ENCODE measurements at regions not wholly inside any gene's neighbourhood (a gene's known extent, or its start where the extent isn't known, plus 50 kb on each side); places are given as distances from the start of the nearest gene placed in this dataset.

DNA sequence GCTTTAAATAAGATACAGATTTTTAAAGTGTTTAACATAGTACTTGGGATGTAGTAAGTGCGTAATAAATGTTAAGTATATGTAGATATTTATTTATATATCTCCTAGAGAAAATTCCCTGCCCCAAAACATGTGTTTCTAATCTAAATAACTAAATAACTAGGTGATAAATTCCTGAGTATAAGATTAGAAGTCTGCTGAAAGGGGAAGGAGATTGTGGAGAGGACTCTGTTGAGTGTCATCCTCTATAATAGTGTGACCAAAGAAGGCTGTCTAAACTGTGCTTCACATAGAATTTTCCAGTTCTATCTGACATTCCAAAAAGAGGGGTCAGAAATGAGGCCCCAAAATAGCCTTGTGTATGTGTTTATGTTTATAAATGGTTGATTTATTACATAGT, 590.5 kb upstream of the ADAMTS5 start:
- peaks cover 17% of the 10 kb centered on the region for H3K9me3 Mint-ChIP-seq
- peaks cover 13% of the 10 kb centered on the region for H3K36me3 Mint-ChIP-seq (ENCODE audit: low read depth)
- ATAC-seq (no peak), DNase-seq (ENCODE audit: low spot score) (no peak)
- Histone ChIP-seq H3K27ac (ENCODE audit: low read depth) (no peak overlapping the region), H3K4me1 (ENCODE audit: insufficient read depth) (0 out of 2 replicates have a peak, but pooled peaks cover 4% of the 10 kb centered on the region), H3K27me3 (ENCODE audit: insufficient read depth) (no peaks in the 10 kb centered on the region), H3F3A (replicated peaks; ENCODE audit: low read depth) (no peaks in the 10 kb centered on the region), H3K36me3 (ENCODE audit: insufficient read depth) (no peaks in the 10 kb centered on the region), H3K79me2 (replicated peaks; ENCODE audit: insufficient read depth) (no peaks in the 10 kb centered on the region), H3K9me2 (ENCODE audit: insufficient read depth) (no peaks in the 10 kb centered on the region), H3K4me2 (no peak overlapping the region), H2AFZ (no peak overlapping the region), H4K20me1 (replicated peaks; ENCODE audit: insufficient read depth) (no peaks in the 10 kb centered on the region), H3K4me3 (no peak overlapping the region)
- no peaks in the 10 kb centered on the region for H3K27me3 Mint-ChIP-seq (ENCODE audit: insufficient read depth, low read depth, poor library complexity)
- no peak overlapping the region for H3K4me3 Mint-ChIP-seq
- no peak overlapping the region for H3K27ac Mint-ChIP-seq
- peaks cover 6% of the 10 kb centered on the region; the same call in 2 of the 3 replicates for H3K4me1 Mint-ChIP-seq
- TF ChIP-seq, protein P1, sequence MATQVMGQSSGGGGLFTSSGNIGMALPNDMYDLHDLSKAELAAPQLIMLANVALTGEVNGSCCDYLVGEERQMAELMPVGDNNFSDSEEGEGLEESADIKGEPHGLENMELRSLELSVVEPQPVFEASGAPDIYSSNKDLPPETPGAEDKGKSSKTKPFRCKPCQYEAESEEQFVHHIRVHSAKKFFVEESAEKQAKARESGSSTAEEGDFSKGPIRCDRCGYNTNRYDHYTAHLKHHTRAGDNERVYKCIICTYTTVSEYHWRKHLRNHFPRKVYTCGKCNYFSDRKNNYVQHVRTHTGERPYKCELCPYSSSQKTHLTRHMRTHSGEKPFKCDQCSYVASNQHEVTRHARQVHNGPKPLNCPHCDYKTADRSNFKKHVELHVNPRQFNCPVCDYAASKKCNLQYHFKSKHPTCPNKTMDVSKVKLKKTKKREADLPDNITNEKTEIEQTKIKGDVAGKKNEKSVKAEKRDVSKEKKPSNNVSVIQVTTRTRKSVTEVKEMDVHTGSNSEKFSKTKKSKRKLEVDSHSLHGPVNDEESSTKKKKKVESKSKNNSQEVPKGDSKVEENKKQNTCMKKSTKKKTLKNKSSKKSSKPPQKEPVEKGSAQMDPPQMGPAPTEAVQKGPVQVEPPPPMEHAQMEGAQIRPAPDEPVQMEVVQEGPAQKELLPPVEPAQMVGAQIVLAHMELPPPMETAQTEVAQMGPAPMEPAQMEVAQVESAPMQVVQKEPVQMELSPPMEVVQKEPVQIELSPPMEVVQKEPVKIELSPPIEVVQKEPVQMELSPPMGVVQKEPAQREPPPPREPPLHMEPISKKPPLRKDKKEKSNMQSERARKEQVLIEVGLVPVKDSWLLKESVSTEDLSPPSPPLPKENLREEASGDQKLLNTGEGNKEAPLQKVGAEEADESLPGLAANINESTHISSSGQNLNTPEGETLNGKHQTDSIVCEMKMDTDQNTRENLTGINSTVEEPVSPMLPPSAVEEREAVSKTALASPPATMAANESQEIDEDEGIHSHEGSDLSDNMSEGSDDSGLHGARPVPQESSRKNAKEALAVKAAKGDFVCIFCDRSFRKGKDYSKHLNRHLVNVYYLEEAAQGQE (IDR thresholded peaks at IDR 0.05; ENCODE audit: unreplicated experiment), result no peak
- TF ChIP-seq NANOG (IDR thresholded peaks at IDR 0.05; ENCODE audit: borderline replicate concordance) (no peak), ZNF331 (CRISPR knock-in tag; IDR thresholded peaks at IDR 0.05; ENCODE audit: low read depth) (no peak), STAT1 (IDR thresholded peaks at IDR 0.05; ENCODE audit: unreplicated experiment) (no peak), JUNB (IDR thresholded peaks at IDR 0.05; ENCODE audit: unreplicated experiment) (no peak), ZNF114 (CRISPR knock-in tag; IDR thresholded peaks at IDR 0.05) (no peak), CREB1 (CRISPR knock-in tag; IDR thresholded peaks at IDR 0.05; ENCODE audit: low read depth) (no peak), EZH2 (IDR thresholded peaks at IDR 0.05; ENCODE audit: low read depth, unreplicated experiment) (no peak), EZH2phosphoT487 (IDR thresholded peaks at IDR 0.05; ENCODE audit: unreplicated experiment) (no peak), POLR2AphosphoS5 (IDR thresholded peaks at IDR 0.05; ENCODE audit: low read depth) (no peak)
- TF ChIP-seq, protein P2, sequence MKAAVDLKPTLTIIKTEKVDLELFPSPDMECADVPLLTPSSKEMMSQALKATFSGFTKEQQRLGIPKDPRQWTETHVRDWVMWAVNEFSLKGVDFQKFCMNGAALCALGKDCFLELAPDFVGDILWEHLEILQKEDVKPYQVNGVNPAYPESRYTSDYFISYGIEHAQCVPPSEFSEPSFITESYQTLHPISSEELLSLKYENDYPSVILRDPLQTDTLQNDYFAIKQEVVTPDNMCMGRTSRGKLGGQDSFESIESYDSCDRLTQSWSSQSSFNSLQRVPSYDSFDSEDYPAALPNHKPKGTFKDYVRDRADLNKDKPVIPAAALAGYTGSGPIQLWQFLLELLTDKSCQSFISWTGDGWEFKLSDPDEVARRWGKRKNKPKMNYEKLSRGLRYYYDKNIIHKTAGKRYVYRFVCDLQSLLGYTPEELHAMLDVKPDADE (IDR thresholded peaks at IDR 0.05), result no peak
- TF ChIP-seq, protein P3, sequence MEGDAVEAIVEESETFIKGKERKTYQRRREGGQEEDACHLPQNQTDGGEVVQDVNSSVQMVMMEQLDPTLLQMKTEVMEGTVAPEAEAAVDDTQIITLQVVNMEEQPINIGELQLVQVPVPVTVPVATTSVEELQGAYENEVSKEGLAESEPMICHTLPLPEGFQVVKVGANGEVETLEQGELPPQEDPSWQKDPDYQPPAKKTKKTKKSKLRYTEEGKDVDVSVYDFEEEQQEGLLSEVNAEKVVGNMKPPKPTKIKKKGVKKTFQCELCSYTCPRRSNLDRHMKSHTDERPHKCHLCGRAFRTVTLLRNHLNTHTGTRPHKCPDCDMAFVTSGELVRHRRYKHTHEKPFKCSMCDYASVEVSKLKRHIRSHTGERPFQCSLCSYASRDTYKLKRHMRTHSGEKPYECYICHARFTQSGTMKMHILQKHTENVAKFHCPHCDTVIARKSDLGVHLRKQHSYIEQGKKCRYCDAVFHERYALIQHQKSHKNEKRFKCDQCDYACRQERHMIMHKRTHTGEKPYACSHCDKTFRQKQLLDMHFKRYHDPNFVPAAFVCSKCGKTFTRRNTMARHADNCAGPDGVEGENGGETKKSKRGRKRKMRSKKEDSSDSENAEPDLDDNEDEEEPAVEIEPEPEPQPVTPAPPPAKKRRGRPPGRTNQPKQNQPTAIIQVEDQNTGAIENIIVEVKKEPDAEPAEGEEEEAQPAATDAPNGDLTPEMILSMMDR (conservative IDR thresholded peaks at IDR 0.05; ENCODE audit: low read depth in 2 of 2), result no peak
- TF ChIP-seq, protein P4, sequence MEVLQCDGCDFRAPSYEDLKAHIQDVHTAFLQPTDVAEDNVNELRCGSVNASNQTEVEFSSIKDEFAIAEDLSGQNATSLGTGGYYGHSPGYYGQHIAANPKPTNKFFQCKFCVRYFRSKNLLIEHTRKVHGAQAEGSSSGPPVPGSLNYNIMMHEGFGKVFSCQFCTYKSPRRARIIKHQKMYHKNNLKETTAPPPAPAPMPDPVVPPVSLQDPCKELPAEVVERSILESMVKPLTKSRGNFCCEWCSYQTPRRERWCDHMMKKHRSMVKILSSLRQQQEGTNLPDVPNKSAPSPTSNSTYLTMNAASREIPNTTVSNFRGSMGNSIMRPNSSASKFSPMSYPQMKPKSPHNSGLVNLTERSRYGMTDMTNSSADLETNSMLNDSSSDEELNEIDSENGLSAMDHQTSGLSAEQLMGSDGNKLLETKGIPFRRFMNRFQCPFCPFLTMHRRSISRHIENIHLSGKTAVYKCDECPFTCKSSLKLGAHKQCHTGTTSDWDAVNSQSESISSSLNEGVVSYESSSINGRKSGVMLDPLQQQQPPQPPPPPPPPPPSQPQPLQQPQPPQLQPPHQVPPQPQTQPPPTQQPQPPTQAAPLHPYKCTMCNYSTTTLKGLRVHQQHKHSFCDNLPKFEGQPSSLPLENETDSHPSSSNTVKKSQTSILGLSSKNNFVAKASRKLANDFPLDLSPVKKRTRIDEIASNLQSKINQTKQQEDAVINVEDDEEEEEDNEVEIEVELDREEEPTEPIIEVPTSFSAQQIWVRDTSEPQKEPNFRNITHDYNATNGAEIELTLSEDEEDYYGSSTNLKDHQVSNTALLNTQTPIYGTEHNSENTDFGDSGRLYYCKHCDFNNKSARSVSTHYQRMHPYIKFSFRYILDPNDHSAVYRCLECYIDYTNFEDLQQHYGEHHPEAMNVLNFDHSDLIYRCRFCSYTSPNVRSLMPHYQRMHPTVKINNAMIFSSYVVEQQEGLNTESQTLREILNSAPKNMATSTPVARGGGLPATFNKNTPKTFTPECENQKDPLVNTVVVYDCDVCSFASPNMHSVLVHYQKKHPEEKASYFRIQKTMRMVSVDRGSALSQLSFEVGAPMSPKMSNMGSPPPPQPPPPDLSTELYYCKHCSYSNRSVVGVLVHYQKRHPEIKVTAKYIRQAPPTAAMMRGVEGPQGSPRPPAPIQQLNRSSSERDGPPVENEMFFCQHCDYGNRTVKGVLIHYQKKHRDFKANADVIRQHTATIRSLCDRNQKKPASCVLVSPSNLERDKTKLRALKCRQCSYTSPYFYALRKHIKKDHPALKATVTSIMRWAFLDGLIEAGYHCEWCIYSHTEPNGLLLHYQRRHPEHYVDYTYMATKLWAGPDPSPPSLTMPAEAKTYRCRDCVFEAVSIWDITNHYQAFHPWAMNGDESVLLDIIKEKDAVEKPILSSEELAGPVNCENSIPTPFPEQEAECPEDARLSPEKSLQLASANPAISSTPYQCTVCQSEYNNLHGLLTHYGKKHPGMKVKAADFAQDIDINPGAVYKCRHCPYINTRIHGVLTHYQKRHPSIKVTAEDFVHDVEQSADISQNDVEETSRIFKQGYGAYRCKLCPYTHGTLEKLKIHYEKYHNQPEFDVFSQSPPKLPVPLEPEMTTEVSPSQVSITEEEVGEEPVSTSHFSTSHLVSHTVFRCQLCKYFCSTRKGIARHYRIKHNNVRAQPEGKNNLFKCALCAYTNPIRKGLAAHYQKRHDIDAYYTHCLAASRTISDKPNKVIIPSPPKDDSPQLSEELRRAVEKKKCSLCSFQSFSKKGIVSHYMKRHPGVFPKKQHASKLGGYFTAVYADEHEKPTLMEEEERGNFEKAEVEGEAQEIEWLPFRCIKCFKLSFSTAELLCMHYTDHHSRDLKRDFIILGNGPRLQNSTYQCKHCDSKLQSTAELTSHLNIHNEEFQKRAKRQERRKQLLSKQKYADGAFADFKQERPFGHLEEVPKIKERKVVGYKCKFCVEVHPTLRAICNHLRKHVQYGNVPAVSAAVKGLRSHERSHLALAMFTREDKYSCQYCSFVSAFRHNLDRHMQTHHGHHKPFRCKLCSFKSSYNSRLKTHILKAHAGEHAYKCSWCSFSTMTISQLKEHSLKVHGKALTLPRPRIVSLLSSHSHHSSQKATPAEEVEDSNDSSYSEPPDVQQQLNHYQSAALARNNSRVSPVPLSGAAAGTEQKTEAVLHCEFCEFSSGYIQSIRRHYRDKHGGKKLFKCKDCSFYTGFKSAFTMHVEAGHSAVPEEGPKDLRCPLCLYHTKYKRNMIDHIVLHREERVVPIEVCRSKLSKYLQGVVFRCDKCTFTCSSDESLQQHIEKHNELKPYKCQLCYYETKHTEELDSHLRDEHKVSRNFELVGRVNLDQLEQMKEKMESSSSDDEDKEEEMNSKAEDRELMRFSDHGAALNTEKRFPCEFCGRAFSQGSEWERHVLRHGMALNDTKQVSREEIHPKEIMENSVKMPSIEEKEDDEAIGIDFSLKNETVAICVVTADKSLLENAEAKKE (CRISPR knock-in tag; IDR thresholded peaks at IDR 0.05), result no peak

Data from GM23338 (cell line).